Upper lobe of right lung (tissue), 1 donor: ENCODE measurements at regions not wholly inside any gene's neighbourhood (a gene's known extent, or its start where the extent isn't known, plus 50 kb on each side); places are given as distances from the start of the nearest gene placed in this dataset.

ENCODE experiments used
- ATAC-seq: fragments of 200-7000 bp; cut with Tn5 transposase; one replicate; pipeline ENCODE4 v1.9.1; 2020; ENCODE audit warnings: mild to moderate bottlenecking, moderate library complexity
- DNase-seq: peaks from one replicate; pipeline ENCODE4 v3.0.0-alpha.2; 2020
- H3K27ac ChIP-seq: fragments of 200-600 bp; one replicate; pipeline ENCODE4 v1.8.0; 2022
- H3K27me3 ChIP-seq: fragments of 200-600 bp; one replicate; pipeline ENCODE4 v1.8.0; 2022; ENCODE audit warnings: mild to moderate bottlenecking
- H3K36me3 ChIP-seq: fragments of 200-600 bp; one replicate; pipeline ENCODE4 v1.8.0; 2022
- H3K4me1 ChIP-seq: fragments of 200-600 bp; one replicate; pipeline ENCODE4 v1.8.0; 2022
- H3K4me3 ChIP-seq: fragments of 200-600 bp; one replicate; pipeline ENCODE4 v1.8.0; 2022; ENCODE audit warnings: mild to moderate bottlenecking
- H3K9me3 ChIP-seq: fragments of 200-600 bp; one replicate; pipeline ENCODE4 v1.8.0; 2022
- intact Hi-C: fragments of 100-400 bp; cut with DNase I; formaldehyde crosslinking; loops from one replicate; pipeline ENCODE4 v1.11.0; 2022
- TF ChIP-seq, protein P1 (sequence below): fragments of 200-600 bp; IDR thresholded peaks from one replicate; pipeline ENCODE4 v1.8.0; 2022; ENCODE audit warnings: antibody characterized with exemption
- donor health status: DM: no; HTN: yes; CAD: no; lungs with severe emphysema.

DNA sequence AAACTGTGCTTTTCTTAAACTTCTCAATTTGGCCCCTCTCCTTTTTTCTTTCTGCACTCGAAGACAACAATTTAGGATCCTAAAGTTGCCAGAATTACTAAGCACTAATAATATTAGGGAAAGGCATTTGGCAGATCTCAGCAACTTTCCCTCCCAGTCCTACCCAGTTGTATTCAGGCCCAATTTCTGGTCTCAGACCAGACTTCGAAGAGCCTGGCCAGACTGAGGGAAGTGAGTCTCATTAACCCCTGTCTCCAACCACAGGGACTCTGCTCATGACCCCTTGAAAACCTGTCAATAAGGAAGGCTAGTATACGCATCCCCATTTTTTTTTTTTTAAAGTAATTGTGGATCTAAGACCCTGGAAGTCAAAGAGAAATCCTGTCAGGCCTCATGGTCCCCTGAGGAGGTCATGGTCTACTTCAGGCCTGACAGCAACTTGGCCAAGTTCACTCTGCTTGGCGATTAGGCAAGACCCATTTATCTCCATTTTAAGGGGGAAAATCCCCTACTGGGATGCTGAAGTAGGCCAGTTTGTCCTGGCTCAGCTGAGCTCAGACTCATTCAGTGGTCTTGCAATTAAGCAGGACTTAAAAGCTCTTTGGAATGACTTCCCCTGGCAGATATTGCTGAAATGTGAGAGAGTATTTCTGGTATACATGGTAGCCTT, 521.0 kb downstream of the FUT8 start:
- no peak for DNase-seq
- intact Hi-C loops = no loop called here
- H3K27ac ChIP-seq = no peak overlapping the region
- no peak for ATAC-seq
- H3K4me3 ChIP-seq = no peak overlapping the region
- no peaks in the 10 kb centered on the region for H3K4me1 ChIP-seq
- no peaks in the 10 kb centered on the region for H3K9me3 ChIP-seq
- TF ChIP-seq, protein P1, sequence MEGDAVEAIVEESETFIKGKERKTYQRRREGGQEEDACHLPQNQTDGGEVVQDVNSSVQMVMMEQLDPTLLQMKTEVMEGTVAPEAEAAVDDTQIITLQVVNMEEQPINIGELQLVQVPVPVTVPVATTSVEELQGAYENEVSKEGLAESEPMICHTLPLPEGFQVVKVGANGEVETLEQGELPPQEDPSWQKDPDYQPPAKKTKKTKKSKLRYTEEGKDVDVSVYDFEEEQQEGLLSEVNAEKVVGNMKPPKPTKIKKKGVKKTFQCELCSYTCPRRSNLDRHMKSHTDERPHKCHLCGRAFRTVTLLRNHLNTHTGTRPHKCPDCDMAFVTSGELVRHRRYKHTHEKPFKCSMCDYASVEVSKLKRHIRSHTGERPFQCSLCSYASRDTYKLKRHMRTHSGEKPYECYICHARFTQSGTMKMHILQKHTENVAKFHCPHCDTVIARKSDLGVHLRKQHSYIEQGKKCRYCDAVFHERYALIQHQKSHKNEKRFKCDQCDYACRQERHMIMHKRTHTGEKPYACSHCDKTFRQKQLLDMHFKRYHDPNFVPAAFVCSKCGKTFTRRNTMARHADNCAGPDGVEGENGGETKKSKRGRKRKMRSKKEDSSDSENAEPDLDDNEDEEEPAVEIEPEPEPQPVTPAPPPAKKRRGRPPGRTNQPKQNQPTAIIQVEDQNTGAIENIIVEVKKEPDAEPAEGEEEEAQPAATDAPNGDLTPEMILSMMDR = no peak
- H3K36me3 ChIP-seq = no peaks in the 10 kb centered on the region
- H3K27me3 ChIP-seq = no peaks in the 10 kb centered on the region

DNA sequence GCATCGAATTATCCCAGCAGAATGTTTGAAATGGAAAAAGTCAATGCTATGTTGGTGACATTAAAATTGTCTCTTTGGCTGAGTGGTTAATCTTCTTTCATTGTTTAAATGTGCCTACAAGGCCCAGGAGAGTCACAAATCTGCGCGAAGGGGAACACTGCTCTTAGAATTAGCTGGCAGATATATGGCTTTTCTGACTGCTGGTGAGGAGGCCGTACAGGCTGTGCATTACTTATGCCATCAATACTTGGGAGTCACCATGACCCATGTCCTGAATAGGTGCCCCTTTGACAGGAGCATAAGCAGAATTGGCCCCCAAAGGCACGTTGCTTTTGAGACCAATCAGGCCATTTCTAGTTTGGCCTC, 521.5 kb downstream of the FUT8 start:
- ATAC-seq = no peak
- Histone ChIP-seq H3K4me3 (no peak overlapping the region), H3K36me3 (no peaks in the 10 kb centered on the region), H3K27ac (no peak overlapping the region), H3K9me3 (no peaks in the 10 kb centered on the region), H3K4me1 (no peaks in the 10 kb centered on the region), H3K27me3 (no peaks in the 10 kb centered on the region)
- intact Hi-C loops = no loop called here
- TF ChIP-seq, protein P1 = no peak
- no peak for DNase-seq

DNA sequence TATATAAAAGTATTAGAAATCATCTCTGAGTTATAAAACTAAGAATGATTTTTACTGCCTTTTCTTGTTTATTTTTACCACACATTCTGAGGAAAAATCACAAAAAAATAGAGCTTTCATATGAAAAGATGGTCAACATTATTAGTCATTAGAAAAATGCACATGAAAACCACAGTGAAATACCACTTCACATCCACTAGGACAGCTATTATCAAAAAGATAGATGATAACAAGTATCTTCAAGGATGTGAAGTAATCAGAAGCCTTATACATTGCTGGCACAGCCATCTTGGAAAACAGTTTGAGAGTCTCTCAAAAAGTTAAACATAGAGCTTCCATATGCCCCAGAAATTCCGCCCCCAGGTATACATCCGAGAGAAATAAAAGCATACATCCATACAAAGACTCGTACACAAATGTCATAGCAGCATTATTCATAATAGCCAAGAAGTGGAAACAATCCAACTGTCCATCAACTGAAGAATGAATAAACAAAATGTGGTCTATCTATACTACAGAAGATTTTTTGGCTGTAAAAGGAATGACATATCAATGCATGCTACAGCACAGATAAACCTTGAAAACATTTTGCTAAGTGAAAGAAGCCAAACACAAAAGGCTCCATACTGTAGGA, 523.9 kb downstream of the FUT8 start:
- H3K27me3 ChIP-seq = no peaks in the 10 kb centered on the region
- ATAC-seq (no peak), DNase-seq (no peak)
- H3K36me3 ChIP-seq = no peaks in the 10 kb centered on the region
- no peak overlapping the region for H3K4me3 ChIP-seq
- TF ChIP-seq, protein P1 = no peak
- intact Hi-C loops = no loop called here
- no peaks in the 10 kb centered on the region for H3K9me3 ChIP-seq
- H3K27ac ChIP-seq = no peak overlapping the region
- no peaks in the 10 kb centered on the region for H3K4me1 ChIP-seq

DNA sequence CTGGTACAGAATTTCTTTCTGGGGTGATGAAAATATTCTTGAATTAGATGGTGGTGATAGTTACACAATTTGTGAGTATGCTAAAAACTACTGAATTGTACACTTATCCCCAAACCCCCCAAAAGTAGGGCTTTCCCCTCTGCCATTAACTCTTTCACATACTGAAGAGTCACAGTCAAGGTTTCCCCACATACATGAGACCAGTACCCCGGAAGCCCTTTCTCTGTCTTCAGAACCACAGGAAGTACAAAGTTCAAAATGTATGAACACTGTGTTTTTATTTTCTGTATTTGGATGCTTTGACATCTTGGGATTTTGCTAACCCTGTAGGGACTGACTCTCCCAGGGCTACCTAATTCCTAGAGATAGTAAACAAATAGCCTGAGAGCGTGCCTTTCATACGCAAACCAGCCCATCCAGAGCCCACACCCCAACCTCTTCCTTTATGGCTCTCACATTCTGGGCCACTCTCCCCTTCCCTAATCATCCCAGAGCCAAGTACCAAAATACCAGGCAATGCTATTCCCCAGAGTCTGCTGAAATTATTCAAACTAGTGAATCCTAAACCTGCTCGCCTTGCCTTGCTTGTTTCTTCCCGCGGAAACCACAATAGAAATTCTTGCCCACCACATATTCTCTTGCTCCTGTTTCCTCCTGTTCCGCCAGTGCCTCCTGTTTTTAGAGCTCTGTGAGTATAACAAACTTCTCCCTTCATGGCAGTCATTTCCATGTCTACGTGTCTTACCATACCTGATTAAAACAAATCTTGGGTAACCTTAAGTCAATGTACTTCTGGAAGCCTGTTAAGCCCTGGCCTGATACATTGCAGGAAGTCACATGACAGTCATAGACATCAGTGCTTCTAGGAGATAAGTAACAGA, 524.8 kb downstream of the FUT8 start:
- DNase-seq = no peak
- H3K4me1 ChIP-seq = no peaks in the 10 kb centered on the region
- H3K4me3 ChIP-seq = no peak overlapping the region
- no peaks in the 10 kb centered on the region for H3K27me3 ChIP-seq
- intact Hi-C loops = no loop called here
- no peaks in the 10 kb centered on the region for H3K36me3 ChIP-seq
- no peak for ATAC-seq
- TF ChIP-seq, protein P1 = no peak
- no peaks in the 10 kb centered on the region for H3K9me3 ChIP-seq
- no peak overlapping the region for H3K27ac ChIP-seq

DNA sequence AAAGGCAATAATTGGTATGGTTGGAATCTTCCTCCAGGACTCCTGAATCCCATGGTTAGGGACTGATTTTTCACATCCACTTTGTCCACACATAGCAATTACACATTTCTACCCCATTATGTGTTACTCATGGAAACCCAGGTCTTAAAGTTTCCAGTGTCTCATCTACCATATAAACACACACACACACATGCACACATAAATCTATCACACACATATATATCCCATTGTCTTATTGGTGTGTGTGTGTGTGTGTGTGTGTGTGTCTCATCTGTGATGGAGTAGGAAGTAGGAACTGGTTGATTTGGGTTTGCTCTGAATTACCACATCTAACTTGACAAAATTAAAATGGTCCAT, 525.4 kb downstream of the FUT8 start:
- ATAC-seq (no peak), DNase-seq (no peak)
- intact Hi-C loops = no loop called here
- Histone ChIP-seq H3K36me3 (no peaks in the 10 kb centered on the region), H3K9me3 (no peaks in the 10 kb centered on the region), H3K27me3 (no peaks in the 10 kb centered on the region), H3K4me3 (no peak overlapping the region), H3K4me1 (no peaks in the 10 kb centered on the region), H3K27ac (no peak overlapping the region)
- TF ChIP-seq, protein P1 = no peak
